ENCODE measurements at regions not wholly inside any gene's neighbourhood (a gene's known extent, or its start where the extent isn't known, plus 50 kb on each side); places are given as distances from the start of the nearest gene placed in this dataset.

- H3K27ac ChIP-seq = no peak overlapping the region
- TF ChIP-seq, protein P1, sequence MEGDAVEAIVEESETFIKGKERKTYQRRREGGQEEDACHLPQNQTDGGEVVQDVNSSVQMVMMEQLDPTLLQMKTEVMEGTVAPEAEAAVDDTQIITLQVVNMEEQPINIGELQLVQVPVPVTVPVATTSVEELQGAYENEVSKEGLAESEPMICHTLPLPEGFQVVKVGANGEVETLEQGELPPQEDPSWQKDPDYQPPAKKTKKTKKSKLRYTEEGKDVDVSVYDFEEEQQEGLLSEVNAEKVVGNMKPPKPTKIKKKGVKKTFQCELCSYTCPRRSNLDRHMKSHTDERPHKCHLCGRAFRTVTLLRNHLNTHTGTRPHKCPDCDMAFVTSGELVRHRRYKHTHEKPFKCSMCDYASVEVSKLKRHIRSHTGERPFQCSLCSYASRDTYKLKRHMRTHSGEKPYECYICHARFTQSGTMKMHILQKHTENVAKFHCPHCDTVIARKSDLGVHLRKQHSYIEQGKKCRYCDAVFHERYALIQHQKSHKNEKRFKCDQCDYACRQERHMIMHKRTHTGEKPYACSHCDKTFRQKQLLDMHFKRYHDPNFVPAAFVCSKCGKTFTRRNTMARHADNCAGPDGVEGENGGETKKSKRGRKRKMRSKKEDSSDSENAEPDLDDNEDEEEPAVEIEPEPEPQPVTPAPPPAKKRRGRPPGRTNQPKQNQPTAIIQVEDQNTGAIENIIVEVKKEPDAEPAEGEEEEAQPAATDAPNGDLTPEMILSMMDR (IDR thresholded peaks at IDR 0.05) = no peak
- no peak for TF ChIP-seq ZFX (IDR thresholded peaks at IDR 0.05; ENCODE audit: borderline replicate concordance)
Measured at GRCh38 chr16:86663685-86664521, 85.6 kb downstream of the FOXL1 start.

- no peak overlapping the region for H3K27ac ChIP-seq
- no peak for TF ChIP-seq ZFX (IDR thresholded peaks at IDR 0.05; ENCODE audit: borderline replicate concordance)
- TF ChIP-seq, protein P1 (IDR thresholded peaks at IDR 0.05) = no peak
Measured at GRCh38 chr16:86664522-86665318, 86.4 kb downstream of the FOXL1 start.

DNA sequence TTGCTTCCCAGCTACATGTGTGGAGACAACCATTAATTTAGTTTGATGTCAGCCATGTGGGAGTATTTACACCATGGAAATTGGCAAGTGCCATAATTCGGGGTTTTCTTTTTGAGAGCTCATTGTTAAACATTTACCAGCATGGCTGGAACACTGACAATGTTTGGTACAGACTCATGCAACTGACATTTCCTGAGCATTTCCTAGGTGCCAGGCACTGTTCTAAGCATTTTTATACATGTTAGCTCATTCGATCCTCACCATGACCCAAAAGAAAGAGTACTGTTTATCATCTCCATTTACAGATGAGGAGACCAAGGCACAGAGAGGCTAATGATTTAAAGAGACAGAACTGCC lies 86.9 kb downstream of the FOXL1 start:
- TF ChIP-seq, protein P1 (IDR thresholded peaks at IDR 0.05) = no peak
- no peak for TF ChIP-seq ZFX (IDR thresholded peaks at IDR 0.05; ENCODE audit: borderline replicate concordance)

GRCh38 chr16:86665929-86666328 lies 87.6 kb downstream of the FOXL1 start:
- no peak overlapping the region for H3K27ac ChIP-seq
- no peak for TF ChIP-seq ZFX (IDR thresholded peaks at IDR 0.05; ENCODE audit: borderline replicate concordance)
- TF ChIP-seq, protein P1 (IDR thresholded peaks at IDR 0.05) = no peak

More for the DNA sequence above, 86.9 kb downstream of the FOXL1 start:
- H3K27ac ChIP-seq = no peak overlapping the region

DNA sequence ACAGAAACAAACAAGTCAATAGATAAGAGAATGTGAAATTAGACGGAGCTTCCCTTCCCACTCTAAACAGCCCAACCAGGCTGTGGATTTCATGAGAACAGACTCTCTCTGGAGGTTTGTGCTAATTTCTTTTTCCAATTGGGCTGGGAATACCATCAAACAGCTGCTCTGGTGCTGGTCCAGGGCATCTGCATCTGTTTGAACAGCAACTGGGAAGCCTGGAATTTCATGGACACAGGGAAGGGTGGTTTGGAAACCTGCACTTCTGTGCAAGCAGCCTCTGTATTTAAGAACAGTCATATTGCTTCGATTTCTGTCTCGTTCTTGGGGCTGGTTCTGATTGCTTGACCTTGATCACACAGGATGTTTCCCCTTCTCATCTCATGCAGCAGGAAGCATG lies 88.7 kb downstream of the FOXL1 start:
- TF ChIP-seq ZFX (IDR thresholded peaks at IDR 0.05; ENCODE audit: borderline replicate concordance) = no peak
- TF ChIP-seq, protein P1 (IDR thresholded peaks at IDR 0.05) = no peak
- no peak overlapping the region for H3K27ac ChIP-seq

GRCh38 chr16:86668136-86668910 lies 90.0 kb downstream of the FOXL1 start:
- H3K27ac ChIP-seq = no peak overlapping the region
- TF ChIP-seq, protein P1 (IDR thresholded peaks at IDR 0.05) = no peak
- no peak for TF ChIP-seq ZFX (IDR thresholded peaks at IDR 0.05; ENCODE audit: borderline replicate concordance)

Measured in 22Rv1 (cell line).